ENCODE measurements at regions not wholly inside any gene's neighbourhood (a gene's known extent, or its start where the extent isn't known, plus 50 kb on each side); places are given as distances from the start of the nearest gene placed in this dataset.

GRCh38 chr13:67498948-67499347 lies 268.8 kb upstream of the PCDH9 start:
- H3K9me3 ChIP-seq (ENCODE audit: insufficient read depth, low read length): no peaks in the 10 kb centered on the region
- no peaks in the 10 kb centered on the region for H3K36me3 ChIP-seq (ENCODE audit: insufficient read depth, insufficient read length, low read length)
- no peak overlapping the region for H3K9ac ChIP-seq (ENCODE audit: insufficient read length, low read depth)
- no peak for DNase-seq (ENCODE audit: low read depth, low spot score)
- no peaks in the 10 kb centered on the region for H3K27me3 ChIP-seq (ENCODE audit: insufficient read depth, insufficient read length)
- H3K4me3 ChIP-seq (ENCODE audit: insufficient read length, low read depth): no peak overlapping the region
- TF ChIP-seq YY1 (IDR thresholded peaks at IDR 0.05; ENCODE audit: insufficient read depth, insufficient read length) (no peak), ZNF274 (IDR thresholded peaks at IDR 0.05; ENCODE audit: low read depth, low read length) (no peak), SUZ12 (IDR thresholded peaks at IDR 0.05; ENCODE audit: extremely low read depth, insufficient read depth, insufficient read length) (no peak)
- no peaks in the 10 kb centered on the region for H3K4me1 ChIP-seq (ENCODE audit: insufficient read depth, insufficient read length)

- no peak overlapping the region for H3K9ac ChIP-seq (ENCODE audit: insufficient read length, low read depth)
- no peak for DNase-seq (ENCODE audit: low read depth, low spot score)
- TF ChIP-seq ZNF274 (IDR thresholded peaks at IDR 0.05; ENCODE audit: low read depth, low read length): no peak
- TF ChIP-seq SUZ12 (IDR thresholded peaks at IDR 0.05; ENCODE audit: extremely low read depth, insufficient read depth, insufficient read length): no peak
- no peak for TF ChIP-seq YY1 (IDR thresholded peaks at IDR 0.05; ENCODE audit: insufficient read depth, insufficient read length)
- H3K36me3 ChIP-seq (ENCODE audit: insufficient read depth, insufficient read length, low read length): no peaks in the 10 kb centered on the region
- no peaks in the 10 kb centered on the region for H3K9me3 ChIP-seq (ENCODE audit: insufficient read depth, low read length)
- no peak overlapping the region for H3K4me3 ChIP-seq (ENCODE audit: insufficient read length, low read depth)
- no peaks in the 10 kb centered on the region for H3K27me3 ChIP-seq (ENCODE audit: insufficient read depth, insufficient read length)
- no peaks in the 10 kb centered on the region for H3K4me1 ChIP-seq (ENCODE audit: insufficient read depth, insufficient read length)
Observed at GRCh38 chr13:67493835-67494234, 263.7 kb upstream of the PCDH9 start.

GRCh38 chr13:67489016-67489415 lies 258.9 kb upstream of the PCDH9 start:
- Histone ChIP-seq H3K9ac (ENCODE audit: insufficient read length, low read depth) (no peak overlapping the region), H3K27me3 (ENCODE audit: insufficient read depth, insufficient read length) (no peaks in the 10 kb centered on the region), H3K9me3 (ENCODE audit: insufficient read depth, low read length) (no peaks in the 10 kb centered on the region), H3K36me3 (ENCODE audit: insufficient read depth, insufficient read length, low read length) (no peaks in the 10 kb centered on the region), H3K4me3 (ENCODE audit: insufficient read length, low read depth) (no peak overlapping the region), H3K4me1 (ENCODE audit: insufficient read depth, insufficient read length) (no peaks in the 10 kb centered on the region)
- TF ChIP-seq ZNF274 (IDR thresholded peaks at IDR 0.05; ENCODE audit: low read depth, low read length): no peak
- TF ChIP-seq YY1 (IDR thresholded peaks at IDR 0.05; ENCODE audit: insufficient read depth, insufficient read length): no peak
- no peak for TF ChIP-seq SUZ12 (IDR thresholded peaks at IDR 0.05; ENCODE audit: extremely low read depth, insufficient read depth, insufficient read length)
- no peak for DNase-seq (ENCODE audit: low read depth, low spot score)

- no peaks in the 10 kb centered on the region for H3K9me3 ChIP-seq (ENCODE audit: insufficient read depth, low read length)
- no peaks in the 10 kb centered on the region for H3K27me3 ChIP-seq (ENCODE audit: insufficient read depth, insufficient read length)
- no peaks in the 10 kb centered on the region for H3K36me3 ChIP-seq (ENCODE audit: insufficient read depth, insufficient read length, low read length)
- no peak for DNase-seq (ENCODE audit: low read depth, low spot score)
- TF ChIP-seq YY1 (IDR thresholded peaks at IDR 0.05; ENCODE audit: insufficient read depth, insufficient read length): no peak
- no peak for TF ChIP-seq ZNF274 (IDR thresholded peaks at IDR 0.05; ENCODE audit: low read depth, low read length)
- TF ChIP-seq SUZ12 (IDR thresholded peaks at IDR 0.05; ENCODE audit: extremely low read depth, insufficient read depth, insufficient read length): no peak
- no peak overlapping the region for H3K9ac ChIP-seq (ENCODE audit: insufficient read length, low read depth)
- no peak overlapping the region for H3K4me3 ChIP-seq (ENCODE audit: insufficient read length, low read depth)
- H3K4me1 ChIP-seq (ENCODE audit: insufficient read depth, insufficient read length): no peaks in the 10 kb centered on the region
Observed at GRCh38 chr13:67481445-67481844, 251.3 kb upstream of the PCDH9 start.

GRCh38 chr13:67474115-67474514 lies 244.0 kb upstream of the PCDH9 start:
- Histone ChIP-seq H3K4me3 (ENCODE audit: insufficient read length, low read depth) (no peak overlapping the region), H3K27me3 (ENCODE audit: insufficient read depth, insufficient read length) (no peaks in the 10 kb centered on the region), H3K9me3 (ENCODE audit: insufficient read depth, low read length) (no peaks in the 10 kb centered on the region), H3K9ac (ENCODE audit: insufficient read length, low read depth) (no peak overlapping the region), H3K4me1 (ENCODE audit: insufficient read depth, insufficient read length) (no peaks in the 10 kb centered on the region), H3K36me3 (ENCODE audit: insufficient read depth, insufficient read length, low read length) (no peaks in the 10 kb centered on the region)
- DNase-seq (ENCODE audit: low read depth, low spot score): no peak
- TF ChIP-seq SUZ12 (IDR thresholded peaks at IDR 0.05; ENCODE audit: extremely low read depth, insufficient read depth, insufficient read length): no peak

- H3K4me3 ChIP-seq (ENCODE audit: insufficient read length, low read depth): no peak overlapping the region
- no peak for DNase-seq (ENCODE audit: low read depth, low spot score)
- no peaks in the 10 kb centered on the region for H3K4me1 ChIP-seq (ENCODE audit: insufficient read depth, insufficient read length)
- TF ChIP-seq ZNF274 (IDR thresholded peaks at IDR 0.05; ENCODE audit: low read depth, low read length) (no peak), SUZ12 (IDR thresholded peaks at IDR 0.05; ENCODE audit: extremely low read depth, insufficient read depth, insufficient read length) (no peak), YY1 (IDR thresholded peaks at IDR 0.05; ENCODE audit: insufficient read depth, insufficient read length) (no peak)
- no peaks in the 10 kb centered on the region for H3K36me3 ChIP-seq (ENCODE audit: insufficient read depth, insufficient read length, low read length)
- H3K9me3 ChIP-seq (ENCODE audit: insufficient read depth, low read length): no peaks in the 10 kb centered on the region
- no peak overlapping the region for H3K9ac ChIP-seq (ENCODE audit: insufficient read length, low read depth)
- H3K27me3 ChIP-seq (ENCODE audit: insufficient read depth, insufficient read length): no peaks in the 10 kb centered on the region
Observed at GRCh38 chr13:67469623-67470022, 239.5 kb upstream of the PCDH9 start.

GRCh38 chr13:67466569-67466968 lies 236.4 kb upstream of the PCDH9 start:
- Histone ChIP-seq H3K36me3 (ENCODE audit: insufficient read depth, insufficient read length, low read length) (no peaks in the 10 kb centered on the region), H3K9ac (ENCODE audit: insufficient read length, low read depth) (no peak overlapping the region), H3K27me3 (ENCODE audit: insufficient read depth, insufficient read length) (no peaks in the 10 kb centered on the region), H3K4me3 (ENCODE audit: insufficient read length, low read depth) (no peak overlapping the region), H3K9me3 (ENCODE audit: insufficient read depth, low read length) (no peaks in the 10 kb centered on the region), H3K4me1 (ENCODE audit: insufficient read depth, insufficient read length) (no peaks in the 10 kb centered on the region)
- DNase-seq (ENCODE audit: low read depth, low spot score): no peak
- TF ChIP-seq YY1 (IDR thresholded peaks at IDR 0.05; ENCODE audit: insufficient read depth, insufficient read length): no peak
- TF ChIP-seq SUZ12 (IDR thresholded peaks at IDR 0.05; ENCODE audit: extremely low read depth, insufficient read depth, insufficient read length): no peak
- no peak for TF ChIP-seq ZNF274 (IDR thresholded peaks at IDR 0.05; ENCODE audit: low read depth, low read length)

- Histone ChIP-seq H3K9ac (ENCODE audit: insufficient read length, low read depth) (no peak overlapping the region), H3K9me3 (ENCODE audit: insufficient read depth, low read length) (no peaks in the 10 kb centered on the region), H3K36me3 (ENCODE audit: insufficient read depth, insufficient read length, low read length) (no peaks in the 10 kb centered on the region), H3K4me3 (ENCODE audit: insufficient read length, low read depth) (no peak overlapping the region), H3K4me1 (ENCODE audit: insufficient read depth, insufficient read length) (no peaks in the 10 kb centered on the region), H3K27me3 (ENCODE audit: insufficient read depth, insufficient read length) (no peaks in the 10 kb centered on the region)
- TF ChIP-seq YY1 (IDR thresholded peaks at IDR 0.05; ENCODE audit: insufficient read depth, insufficient read length): no peak
- no peak for TF ChIP-seq ZNF274 (IDR thresholded peaks at IDR 0.05; ENCODE audit: low read depth, low read length)
- TF ChIP-seq SUZ12 (IDR thresholded peaks at IDR 0.05; ENCODE audit: extremely low read depth, insufficient read depth, insufficient read length): no peak
- DNase-seq (ENCODE audit: low read depth, low spot score): no peak
Observed at GRCh38 chr13:67464154-67464553, 234.0 kb upstream of the PCDH9 start.
